ENCODE measurements at regions not wholly inside any gene's neighbourhood (a gene's known extent, or its start where the extent isn't known, plus 50 kb on each side); places are given as distances from the start of the nearest gene placed in this dataset.

GRCh38 chr4:163701916-163702315 lies 207.4 kb downstream of the TMA16 start:
- peak; percentile 36 for TF ChIP-seq CTCF (IDR thresholded peaks at IDR 0.05; ENCODE audit: low read depth, low read length)
- no peak for TF ChIP-seq EZH2phosphoT487 (IDR thresholded peaks at IDR 0.05; ENCODE audit: low read depth)

Measured in OCI-LY3 (cell line).